ENCODE measurements at regions not wholly inside any gene's neighbourhood (a gene's known extent, or its start where the extent isn't known, plus 50 kb on each side); places are given as distances from the start of the nearest gene placed in this dataset.

- TF ChIP-seq REST (IDR thresholded peaks at IDR 0.05; ENCODE audit: borderline replicate concordance) (no peak), POLR2AphosphoS5 (IDR thresholded peaks at IDR 0.05) (no peak), CTCF (IDR thresholded peaks at IDR 0.05; ENCODE audit: poor library complexity, severe bottlenecking) (no peak), TAF1 (IDR thresholded peaks at IDR 0.05; ENCODE audit: low read depth) (no peak), EZH2 (IDR thresholded peaks at IDR 0.05; ENCODE audit: borderline replicate concordance, insufficient read depth, low read length, poor library complexity, severe bottlenecking) (no peak), MXI1 (conservative IDR thresholded peaks at IDR 0.05; ENCODE audit: poor library complexity, severe bottlenecking) (no peak)
Measured at GRCh38 chr14:34044666-34045306, 93.9 kb upstream of the EGLN3 start.
